Caco-2 (cell line): ENCODE measurements at regions not wholly inside any gene's neighbourhood (a gene's known extent, or its start where the extent isn't known, plus 50 kb on each side); places are given as distances from the start of the nearest gene placed in this dataset.
A peak's percentile ranks its signal among the peaks of the same experiment; 100 is the strongest.

Experiments
- BruUV-seq: library from RNA; stranded (reverse); fragments of 400-500 nt; replicated peaks from 2 replicates; lab custom pipeline; 2021; lab: Mats Ljungman, UMichigan
- CTCF ChIA-PET: fragments of 300-600 bp; sonication (Branson Sonifier 250); formaldehyde crosslinking; loops from one replicate; lab custom pipeline; 2022; ENCODE audit warnings: antibody characterized with exemption; lab: Charles Lee
- POLR2A ChIA-PET: fragments of 300-600 bp; sonication (Branson Sonifier 250); formaldehyde crosslinking; loops from one replicate; lab custom pipeline; 2022; ENCODE audit warnings: antibody characterized with exemption; lab: Charles Lee
- DNase-seq, 2 experiments: peaks; one replicate each; pipeline versions ENCODE4 v3.0.0 to v3.0.0-alpha.2; 2020 to 2022
- H3K27me3 ChIP-seq: replicated peaks from 2 replicates; pipeline ENCODE4 v1.6.0; 2011; ENCODE audit warnings: low read length; ENCODE audit not compliant: control insufficient read depth, insufficient read depth
- H3K36me3 ChIP-seq: 2 replicates; pipeline ENCODE4 v1.5.1; 2011; ENCODE audit warnings: low read length; ENCODE audit not compliant: control insufficient read depth, insufficient read depth
- H3K4me1 ChIP-seq: fragments of 250-450 bp; sonication (Bioruptor Pico); 2 replicates; pipeline ENCODE4 v1.5.1; 2020; ENCODE audit warnings: mild to moderate bottlenecking
- H3K4me3 ChIP-seq: 2 replicates; pipeline ENCODE4 v1.5.1; 2011; ENCODE audit warnings: low read depth, mild to moderate bottlenecking, control low read depth, low read length
- H3K9me3 ChIP-seq: fragments of 250-450 bp; sonication (Bioruptor Pico); 2 replicates; pipeline ENCODE4 v1.5.1; 2020; ENCODE audit warnings: mild to moderate bottlenecking, moderate library complexity
- H3K27ac Mint-ChIP-seq: one replicate; pipeline ENCODE4 v1.8.0; 2022; ENCODE audit warnings: mixed read lengths; ENCODE audit not compliant: unreplicated experiment
- H3K27me3 Mint-ChIP-seq: one replicate; pipeline ENCODE4 v1.8.0; 2022; ENCODE audit warnings: mixed read lengths; ENCODE audit not compliant: insufficient read depth, unreplicated experiment
- H3K36me3 Mint-ChIP-seq: one replicate; pipeline ENCODE4 v1.8.0; 2022; ENCODE audit warnings: mild to moderate bottlenecking, mixed read lengths; ENCODE audit not compliant: insufficient read depth, unreplicated experiment
- H3K4me1 Mint-ChIP-seq: one replicate; pipeline ENCODE4 v1.8.0; 2022; ENCODE audit warnings: low read depth, mixed read lengths; ENCODE audit not compliant: unreplicated experiment
- H3K4me3 Mint-ChIP-seq: one replicate; pipeline ENCODE4 v1.8.0; 2022; ENCODE audit warnings: mild to moderate bottlenecking, moderate library complexity, mixed read lengths; ENCODE audit not compliant: unreplicated experiment
- H3K9me3 Mint-ChIP-seq: one replicate; pipeline ENCODE4 v1.8.0; 2022; ENCODE audit warnings: mixed read lengths; ENCODE audit not compliant: unreplicated experiment
- intact Hi-C: fragments of 100-400 bp; cut with micrococcal nuclease; formaldehyde crosslinking; loops from one replicate; pipeline ENCODE4 v1.10.0; 2022; ENCODE audit not compliant: unreplicated experiment
- TF ChIP-seq, protein P1 (sequence below), 2 experiments: fragments of 200-600 bp in 1 of 2; IDR thresholded peaks; 1 replicate in 1 of 2; 2 replicates in 1 of 2; pipeline versions ENCODE4 v1.5.1 to v1.8.0; 2011 to 2022; ENCODE audit warnings: antibody characterized with exemption in 1 of 2, control low read depth in 1 of 2, inconsistent platforms in 1 of 2, low read depth in 1 of 2, low read length in 1 of 2, mild to moderate bottlenecking in 1 of 2, moderate library complexity in 1 of 2; ENCODE audit not compliant: insufficient read depth in 1 of 2, severe bottlenecking in 1 of 2, unreplicated experiment in 1 of 2

DNA sequence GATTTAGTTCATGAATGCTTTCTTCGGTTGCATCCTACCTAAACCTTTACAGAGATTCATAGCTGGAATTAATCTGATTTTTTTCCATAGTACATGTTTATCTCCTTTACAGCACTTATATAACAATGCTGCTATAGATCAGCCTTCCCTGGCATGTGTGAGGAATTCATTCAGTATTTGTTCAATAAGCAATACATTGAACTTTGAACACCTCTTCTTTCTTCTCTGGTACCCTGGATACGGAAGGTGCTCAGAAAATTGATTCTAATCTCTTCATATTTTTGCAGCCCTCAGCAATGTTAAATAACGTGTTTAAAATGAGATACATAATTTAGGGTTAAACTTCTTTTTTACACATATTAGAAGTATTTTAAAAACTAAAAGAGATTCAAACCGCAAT lies 467.4 kb downstream of the TRIML1 start:
- H3K27me3 Mint-ChIP-seq, result no peaks in the 10 kb centered on the region
- POLR2A ChIA-PET, result no interaction called here
- TF ChIP-seq, protein P1, sequence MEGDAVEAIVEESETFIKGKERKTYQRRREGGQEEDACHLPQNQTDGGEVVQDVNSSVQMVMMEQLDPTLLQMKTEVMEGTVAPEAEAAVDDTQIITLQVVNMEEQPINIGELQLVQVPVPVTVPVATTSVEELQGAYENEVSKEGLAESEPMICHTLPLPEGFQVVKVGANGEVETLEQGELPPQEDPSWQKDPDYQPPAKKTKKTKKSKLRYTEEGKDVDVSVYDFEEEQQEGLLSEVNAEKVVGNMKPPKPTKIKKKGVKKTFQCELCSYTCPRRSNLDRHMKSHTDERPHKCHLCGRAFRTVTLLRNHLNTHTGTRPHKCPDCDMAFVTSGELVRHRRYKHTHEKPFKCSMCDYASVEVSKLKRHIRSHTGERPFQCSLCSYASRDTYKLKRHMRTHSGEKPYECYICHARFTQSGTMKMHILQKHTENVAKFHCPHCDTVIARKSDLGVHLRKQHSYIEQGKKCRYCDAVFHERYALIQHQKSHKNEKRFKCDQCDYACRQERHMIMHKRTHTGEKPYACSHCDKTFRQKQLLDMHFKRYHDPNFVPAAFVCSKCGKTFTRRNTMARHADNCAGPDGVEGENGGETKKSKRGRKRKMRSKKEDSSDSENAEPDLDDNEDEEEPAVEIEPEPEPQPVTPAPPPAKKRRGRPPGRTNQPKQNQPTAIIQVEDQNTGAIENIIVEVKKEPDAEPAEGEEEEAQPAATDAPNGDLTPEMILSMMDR (IDR thresholded peaks at IDR 0.05; ENCODE audit: insufficient read depth in 1 of 2, low read depth in 1 of 2, low read length in 1 of 2, severe bottlenecking in 1 of 2, unreplicated experiment in 1 of 2), result no peak
- Histone ChIP-seq H3K27me3 (no peaks in the 10 kb centered on the region), H3K4me1 (peaks cover 13% of the 10 kb centered on the region), H3K9me3 (no peaks in the 10 kb centered on the region), H3K36me3 (no peaks in the 10 kb centered on the region), H3K4me3 (no peak overlapping the region)
- H3K27ac Mint-ChIP-seq, result no peak overlapping the region
- no TSS peak for BruUV-seq
- intact Hi-C loops, result loop anchor here (10.0 kb wide), 1 partner anchor 172 kb away; no protein-coding TSS in a partner anchor
- DNase-seq, result peak in 1 of 2 experiments; percentile 17
- CTCF ChIA-PET, result no interaction called here
- no peaks in the 10 kb centered on the region for H3K36me3 Mint-ChIP-seq
- peaks cover 14% of the 10 kb centered on the region for H3K9me3 Mint-ChIP-seq
- H3K4me1 Mint-ChIP-seq, result no peaks in the 10 kb centered on the region
- no peak overlapping the region for H3K4me3 Mint-ChIP-seq

GRCh38 chr4:188611143-188611542 lies 471.9 kb downstream of the TRIML1 start:
- POLR2A ChIA-PET, result no interaction called here

GRCh38 chr4:188612659-188613058 lies 473.4 kb downstream of the TRIML1 start:
- H3K27me3 ChIP-seq, result no peaks in the 10 kb centered on the region
- ChIA-PET POLR2A (no interaction called here), CTCF (no interaction called here)
- Mint-ChIP-seq H3K9me3 (no peaks in the 10 kb centered on the region), H3K36me3 (no peaks in the 10 kb centered on the region), H3K27ac (no peak overlapping the region), H3K4me3 (no peak overlapping the region), H3K4me1 (no peaks in the 10 kb centered on the region), H3K27me3 (no peaks in the 10 kb centered on the region)
- intact Hi-C loops, result no loop called here
- DNase-seq, result no peak
- no peak overlapping the region for H3K4me3 ChIP-seq
- H3K4me1 ChIP-seq, result no peaks in the 10 kb centered on the region
- H3K36me3 ChIP-seq, result no peaks in the 10 kb centered on the region
- no peaks in the 10 kb centered on the region for H3K9me3 ChIP-seq
- no TSS peak for BruUV-seq
- TF ChIP-seq, protein P1 (IDR thresholded peaks at IDR 0.05; ENCODE audit: insufficient read depth in 1 of 2, low read depth in 1 of 2, low read length in 1 of 2, severe bottlenecking in 1 of 2, unreplicated experiment in 1 of 2), result no peak

More at GRCh38 chr4:188611143-188611542, 471.9 kb downstream of the TRIML1 start:
- Mint-ChIP-seq H3K4me3 (no peak overlapping the region), H3K9me3 (no peaks in the 10 kb centered on the region), H3K36me3 (no peaks in the 10 kb centered on the region), H3K4me1 (no peaks in the 10 kb centered on the region), H3K27ac (no peak overlapping the region), H3K27me3 (no peaks in the 10 kb centered on the region)
- H3K4me3 ChIP-seq, result no peak overlapping the region
- no peak for DNase-seq
- CTCF ChIA-PET, result no interaction called here
- no peaks in the 10 kb centered on the region for H3K27me3 ChIP-seq
- no TSS peak for BruUV-seq
- intact Hi-C loops, result no loop called here
- H3K36me3 ChIP-seq, result no peaks in the 10 kb centered on the region
- TF ChIP-seq, protein P1 (IDR thresholded peaks at IDR 0.05; ENCODE audit: insufficient read depth in 1 of 2, low read depth in 1 of 2, low read length in 1 of 2, severe bottlenecking in 1 of 2, unreplicated experiment in 1 of 2), result no peak
- peaks cover 11% of the 10 kb centered on the region for H3K4me1 ChIP-seq
- no peaks in the 10 kb centered on the region for H3K9me3 ChIP-seq
